Astrocyte (in vitro differentiated cells and primary cell): ENCODE measurements at regions not wholly inside any gene's neighbourhood (a gene's known extent, or its start where the extent isn't known, plus 50 kb on each side); places are given as distances from the start of the nearest gene placed in this dataset.

ENCODE experiments used
- DNase-seq: peaks from one replicate; pipeline ENCODE4 v3.0.0-alpha.2; 2010; ENCODE audit warnings: low read depth
- FAIRE-seq: peaks from 2 replicates; lab custom pipeline; 2011; peaks lifted over from hg19 to GRCh38; lab: Jason Lieb, UNC
- H2AFZ ChIP-seq: 2 replicates; pipeline ENCODE4 v1.6.0; 2012; ENCODE audit warnings: low read depth, low read length, inconsistent platforms
- H3K27ac ChIP-seq: 2 replicates; pipeline ENCODE4 v1.5.1; 2011; ENCODE audit warnings: low read depth, low read length, inconsistent platforms
- H3K27me3 ChIP-seq: 2 replicates; pipeline ENCODE4 v1.6.0; 2011; ENCODE audit warnings: low read length, inconsistent platforms; ENCODE audit not compliant: insufficient read depth
- H3K36me3 ChIP-seq: 2 replicates; pipeline ENCODE4 v1.5.1; 2011; ENCODE audit warnings: low read length, inconsistent platforms; ENCODE audit not compliant: insufficient read depth
- H3K4me1 ChIP-seq: 2 replicates; pipeline ENCODE4 v1.5.1; 2011; ENCODE audit warnings: low read length, inconsistent platforms; ENCODE audit not compliant: insufficient read depth
- H3K4me2 ChIP-seq: 2 replicates; pipeline ENCODE4 v1.6.0; 2012; ENCODE audit warnings: low read length, inconsistent platforms
- H3K4me3 ChIP-seq: 2 replicates; pipeline ENCODE4 v1.5.1; 2011; ENCODE audit warnings: low read depth, mild to moderate bottlenecking, low read length, inconsistent platforms; ENCODE audit not compliant: insufficient read depth
- H3K79me2 ChIP-seq: 2 replicates; pipeline ENCODE4 v1.6.0; 2012; ENCODE audit warnings: mild to moderate bottlenecking, low read length, inconsistent platforms; ENCODE audit not compliant: insufficient read depth
- H3K9ac ChIP-seq: 2 replicates; pipeline ENCODE4 v1.6.0; 2012; ENCODE audit warnings: mild to moderate bottlenecking, low read length, inconsistent platforms
- H3K9me3 ChIP-seq: 2 replicates; pipeline ENCODE4 v1.5.1; 2012; ENCODE audit warnings: low read depth, mild to moderate bottlenecking, low read length, inconsistent platforms; ENCODE audit not compliant: insufficient read depth
- H4K20me1 ChIP-seq: 2 replicates; pipeline ENCODE4 v1.6.0; 2012; ENCODE audit warnings: low read length, inconsistent platforms; ENCODE audit not compliant: insufficient read depth
- H3K27ac Mint-ChIP-seq: one replicate; pipeline ENCODE4 v1.8.0; 2021; ENCODE audit warnings: mild to moderate bottlenecking, mixed read lengths; ENCODE audit not compliant: unreplicated experiment
- H3K27me3 Mint-ChIP-seq: one replicate; pipeline ENCODE4 v1.8.0; 2021; ENCODE audit warnings: low read depth, mixed read lengths; ENCODE audit not compliant: unreplicated experiment
- H3K36me3 Mint-ChIP-seq: one replicate; pipeline ENCODE4 v1.8.0; 2021; ENCODE audit warnings: low read depth, mixed read lengths; ENCODE audit not compliant: unreplicated experiment
- H3K4me1 Mint-ChIP-seq: one replicate; pipeline ENCODE4 v1.8.0; 2021; ENCODE audit warnings: low read depth, mixed read lengths; ENCODE audit not compliant: unreplicated experiment
- H3K4me3 Mint-ChIP-seq: one replicate; pipeline ENCODE4 v1.8.0; 2021; ENCODE audit warnings: mild to moderate bottlenecking, moderate library complexity, mixed read lengths; ENCODE audit not compliant: unreplicated experiment
- H3K9me3 Mint-ChIP-seq: one replicate; pipeline ENCODE4 v1.8.0; 2021; ENCODE audit warnings: mild to moderate bottlenecking, mixed read lengths; ENCODE audit not compliant: unreplicated experiment
- EZH2 ChIP-seq: IDR thresholded peaks from 2 replicates; pipeline ENCODE4 v1.6.1; 2012; ENCODE audit warnings: mild to moderate bottlenecking, low read length, inconsistent platforms; ENCODE audit not compliant: insufficient read depth
- TF ChIP-seq, protein P1 (sequence below): IDR thresholded peaks from 2 replicates; pipeline ENCODE4 v1.5.1; 2011; ENCODE audit warnings: low read depth, mild to moderate bottlenecking, inconsistent platforms, low read length, moderate library complexity; ENCODE audit not compliant: insufficient read depth

DNA sequence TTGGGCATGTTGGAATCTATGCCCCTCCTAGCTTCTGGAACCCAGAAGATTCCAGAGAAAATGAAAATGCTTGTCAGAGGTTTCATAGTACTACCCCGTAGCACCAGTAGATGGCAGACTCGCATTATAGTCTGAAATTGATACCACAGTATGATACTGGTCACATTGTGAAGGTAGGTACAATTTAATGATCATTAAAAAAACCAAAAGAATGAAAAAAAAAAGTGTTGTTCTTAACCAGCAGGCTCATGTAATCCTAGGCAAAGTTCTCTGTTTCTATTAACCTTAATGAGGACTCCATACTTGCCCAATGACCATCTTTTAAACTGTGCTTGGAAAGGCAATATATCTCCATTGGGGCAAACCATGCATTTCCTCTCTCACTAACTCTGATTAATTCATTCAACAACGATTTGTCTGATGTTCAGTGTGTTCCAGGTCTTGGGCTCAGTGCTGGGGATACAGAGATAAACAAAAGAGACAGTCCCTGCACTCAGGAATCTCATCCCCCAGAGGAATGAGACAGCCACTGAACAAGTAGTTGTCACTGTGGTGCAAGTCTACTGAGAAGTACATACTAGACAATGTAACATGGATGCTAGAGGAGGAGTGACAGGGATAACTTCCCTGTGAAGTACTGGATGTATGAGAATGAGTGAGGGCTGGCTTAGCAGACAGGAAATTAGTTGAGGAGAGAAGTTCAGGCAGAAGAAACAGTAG, 223.5 kb upstream of the PHYHIPL start:
- H3K4me1 ChIP-seq = peaks cover 7% of the 10 kb centered on the region
- H3K9me3 ChIP-seq = no peaks in the 10 kb centered on the region
- DNase-seq (peak; percentile 25), FAIRE-seq (peak; percentile 95)
- no peak overlapping the region for H2AFZ ChIP-seq
- H3K4me2 ChIP-seq = no peak overlapping the region
- H3K4me1 Mint-ChIP-seq = peaks cover 20% of the 10 kb centered on the region
- H3K27me3 Mint-ChIP-seq = no peaks in the 10 kb centered on the region
- no peaks in the 10 kb centered on the region for H3K79me2 ChIP-seq
- no peak overlapping the region for H3K4me3 ChIP-seq
- H3K36me3 Mint-ChIP-seq = no peaks in the 10 kb centered on the region
- H3K9ac ChIP-seq = no peak overlapping the region
- no peak overlapping the region for H3K27ac ChIP-seq
- H3K27me3 ChIP-seq = no peaks in the 10 kb centered on the region
- H4K20me1 ChIP-seq = no peaks in the 10 kb centered on the region
- H3K9me3 Mint-ChIP-seq = no peaks in the 10 kb centered on the region
- H3K36me3 ChIP-seq = no peaks in the 10 kb centered on the region
- TF ChIP-seq, protein P1, sequence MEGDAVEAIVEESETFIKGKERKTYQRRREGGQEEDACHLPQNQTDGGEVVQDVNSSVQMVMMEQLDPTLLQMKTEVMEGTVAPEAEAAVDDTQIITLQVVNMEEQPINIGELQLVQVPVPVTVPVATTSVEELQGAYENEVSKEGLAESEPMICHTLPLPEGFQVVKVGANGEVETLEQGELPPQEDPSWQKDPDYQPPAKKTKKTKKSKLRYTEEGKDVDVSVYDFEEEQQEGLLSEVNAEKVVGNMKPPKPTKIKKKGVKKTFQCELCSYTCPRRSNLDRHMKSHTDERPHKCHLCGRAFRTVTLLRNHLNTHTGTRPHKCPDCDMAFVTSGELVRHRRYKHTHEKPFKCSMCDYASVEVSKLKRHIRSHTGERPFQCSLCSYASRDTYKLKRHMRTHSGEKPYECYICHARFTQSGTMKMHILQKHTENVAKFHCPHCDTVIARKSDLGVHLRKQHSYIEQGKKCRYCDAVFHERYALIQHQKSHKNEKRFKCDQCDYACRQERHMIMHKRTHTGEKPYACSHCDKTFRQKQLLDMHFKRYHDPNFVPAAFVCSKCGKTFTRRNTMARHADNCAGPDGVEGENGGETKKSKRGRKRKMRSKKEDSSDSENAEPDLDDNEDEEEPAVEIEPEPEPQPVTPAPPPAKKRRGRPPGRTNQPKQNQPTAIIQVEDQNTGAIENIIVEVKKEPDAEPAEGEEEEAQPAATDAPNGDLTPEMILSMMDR = peak; percentile 88
- no peak for TF ChIP-seq EZH2
- no peak overlapping the region for H3K27ac Mint-ChIP-seq
- H3K4me3 Mint-ChIP-seq = no peak overlapping the region

DNA sequence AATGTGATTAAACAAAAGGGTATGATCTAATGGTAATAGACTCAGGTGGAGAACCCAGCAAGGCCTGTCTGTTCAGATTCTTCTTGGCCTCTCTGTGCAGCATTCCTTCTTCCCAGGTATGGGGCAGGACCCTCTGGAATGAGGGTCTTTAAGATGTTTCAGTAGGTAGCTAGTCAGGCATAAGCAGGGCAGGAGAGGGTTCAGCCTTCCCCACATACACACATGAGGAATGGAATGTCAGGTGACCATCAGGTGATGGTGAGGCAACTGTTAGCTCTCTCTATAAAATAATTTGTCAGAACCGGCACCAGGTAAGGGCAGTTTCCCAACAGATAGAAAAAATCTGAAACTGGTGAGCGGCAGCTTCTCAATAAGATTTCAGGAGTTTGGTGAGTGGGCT, 222.3 kb upstream of the PHYHIPL start:
- Histone ChIP-seq H3K36me3 (no peaks in the 10 kb centered on the region), H3K79me2 (no peaks in the 10 kb centered on the region), H3K9ac (no peak overlapping the region), H3K9me3 (no peaks in the 10 kb centered on the region), H4K20me1 (no peaks in the 10 kb centered on the region), H3K27ac (no peak overlapping the region), H3K4me2 (no peak overlapping the region), H3K4me1 (peaks cover 7% of the 10 kb centered on the region), H3K4me3 (no peak overlapping the region), H2AFZ (no peak overlapping the region), H3K27me3 (no peaks in the 10 kb centered on the region)
- FAIRE-seq (no peak), DNase-seq (no peak)
- no peaks in the 10 kb centered on the region for H3K27me3 Mint-ChIP-seq
- H3K36me3 Mint-ChIP-seq = no peaks in the 10 kb centered on the region
- TF ChIP-seq, protein P1 = no peak
- no peaks in the 10 kb centered on the region for H3K9me3 Mint-ChIP-seq
- H3K4me1 Mint-ChIP-seq = peaks cover 20% of the 10 kb centered on the region
- H3K4me3 Mint-ChIP-seq = no peak overlapping the region
- H3K27ac Mint-ChIP-seq = no peak overlapping the region

DNA sequence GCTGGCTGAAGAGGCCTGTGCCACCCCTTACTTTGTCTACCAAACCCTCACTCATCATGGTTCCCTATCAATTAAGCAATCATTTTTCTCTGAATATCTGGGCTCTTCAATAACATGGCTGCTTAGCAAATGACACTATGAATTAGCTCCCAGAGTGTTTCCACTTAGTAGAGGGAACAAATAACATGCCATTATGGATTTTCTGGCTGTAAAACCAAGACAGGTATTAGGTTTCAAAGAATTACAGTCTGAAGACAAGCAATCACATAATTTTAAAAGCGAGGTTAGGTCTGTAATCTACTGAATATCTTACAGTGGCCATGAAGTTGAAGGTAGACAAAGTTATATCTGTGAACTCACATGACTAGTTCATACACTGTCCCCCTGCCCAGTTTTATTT, 220.8 kb upstream of the PHYHIPL start:
- H3K9me3 Mint-ChIP-seq = no peaks in the 10 kb centered on the region
- H3K27ac Mint-ChIP-seq = no peak overlapping the region
- no peaks in the 10 kb centered on the region for H3K27me3 Mint-ChIP-seq
- no peak overlapping the region for H3K27ac ChIP-seq
- TF ChIP-seq, protein P1 = no peak
- TF ChIP-seq EZH2 = no peak
- H3K9me3 ChIP-seq = no peaks in the 10 kb centered on the region
- no peak overlapping the region for H3K4me2 ChIP-seq
- DNase-seq (no peak), FAIRE-seq (no peak)
- H3K4me1 Mint-ChIP-seq = peaks cover 15% of the 10 kb centered on the region
- no peak overlapping the region for H3K4me3 ChIP-seq
- no peak overlapping the region for H2AFZ ChIP-seq
- H3K36me3 ChIP-seq = no peaks in the 10 kb centered on the region
- H3K27me3 ChIP-seq = no peaks in the 10 kb centered on the region
- H3K4me3 Mint-ChIP-seq = no peak overlapping the region
- no peaks in the 10 kb centered on the region for H3K79me2 ChIP-seq
- no peaks in the 10 kb centered on the region for H3K36me3 Mint-ChIP-seq
- H3K4me1 ChIP-seq = peaks cover 7% of the 10 kb centered on the region
- no peaks in the 10 kb centered on the region for H4K20me1 ChIP-seq
- no peak overlapping the region for H3K9ac ChIP-seq
